LNCAP (cell line): ENCODE measurements at regions not wholly inside any gene's neighbourhood (a gene's known extent, or its start where the extent isn't known, plus 50 kb on each side); places are given as distances from the start of the nearest gene placed in this dataset.

Experiments
- TF ChIP-seq, protein P1 (sequence below): fragments of 450-650 bp; IDR thresholded peaks from 2 replicates; pipeline ENCODE4 v1.5.1; 2017; ENCODE audit warnings: mild to moderate bottlenecking

DNA sequence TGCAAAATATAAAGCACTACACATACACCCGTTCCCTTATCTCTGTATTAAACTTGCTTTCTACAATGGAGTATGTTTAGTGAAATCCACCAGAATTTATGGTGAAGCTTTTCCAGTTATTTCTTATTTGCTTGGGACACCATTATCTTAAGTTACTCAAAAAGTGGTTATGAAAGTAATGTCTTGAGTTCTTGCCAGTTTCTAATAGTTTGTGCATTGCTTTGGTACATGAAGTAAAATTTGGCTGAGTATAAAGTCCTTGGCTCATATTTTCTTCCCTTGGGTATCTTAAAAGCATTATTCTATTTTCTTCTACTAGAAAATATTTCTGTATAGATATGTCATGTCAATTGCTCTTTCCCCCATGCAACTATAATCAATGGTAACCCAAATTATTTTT, 85.2 kb downstream of the POLR1F start:
- TF ChIP-seq, protein P1, sequence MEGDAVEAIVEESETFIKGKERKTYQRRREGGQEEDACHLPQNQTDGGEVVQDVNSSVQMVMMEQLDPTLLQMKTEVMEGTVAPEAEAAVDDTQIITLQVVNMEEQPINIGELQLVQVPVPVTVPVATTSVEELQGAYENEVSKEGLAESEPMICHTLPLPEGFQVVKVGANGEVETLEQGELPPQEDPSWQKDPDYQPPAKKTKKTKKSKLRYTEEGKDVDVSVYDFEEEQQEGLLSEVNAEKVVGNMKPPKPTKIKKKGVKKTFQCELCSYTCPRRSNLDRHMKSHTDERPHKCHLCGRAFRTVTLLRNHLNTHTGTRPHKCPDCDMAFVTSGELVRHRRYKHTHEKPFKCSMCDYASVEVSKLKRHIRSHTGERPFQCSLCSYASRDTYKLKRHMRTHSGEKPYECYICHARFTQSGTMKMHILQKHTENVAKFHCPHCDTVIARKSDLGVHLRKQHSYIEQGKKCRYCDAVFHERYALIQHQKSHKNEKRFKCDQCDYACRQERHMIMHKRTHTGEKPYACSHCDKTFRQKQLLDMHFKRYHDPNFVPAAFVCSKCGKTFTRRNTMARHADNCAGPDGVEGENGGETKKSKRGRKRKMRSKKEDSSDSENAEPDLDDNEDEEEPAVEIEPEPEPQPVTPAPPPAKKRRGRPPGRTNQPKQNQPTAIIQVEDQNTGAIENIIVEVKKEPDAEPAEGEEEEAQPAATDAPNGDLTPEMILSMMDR = no peak

DNA sequence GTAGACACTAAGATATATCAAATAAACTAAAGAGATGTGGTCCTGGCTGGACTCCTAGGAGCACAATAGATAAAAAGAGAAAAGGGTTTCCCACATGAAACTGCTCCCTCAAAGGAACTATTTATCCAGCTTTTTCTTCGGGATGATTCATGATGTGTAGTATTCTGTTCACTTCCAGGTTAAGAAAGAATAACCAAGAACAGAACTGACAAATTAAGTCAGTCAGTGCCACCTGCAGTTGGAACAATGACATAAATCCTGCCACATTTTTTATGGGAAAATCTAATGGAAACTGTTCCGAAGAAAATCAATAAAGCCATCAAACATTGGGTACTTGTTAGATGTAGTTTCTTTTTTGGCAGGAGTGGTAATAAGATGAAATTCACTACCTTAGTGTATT, 87.1 kb downstream of the POLR1F start:
- TF ChIP-seq, protein P1 = no peak; the same call in 1 of the 2 replicates

DNA sequence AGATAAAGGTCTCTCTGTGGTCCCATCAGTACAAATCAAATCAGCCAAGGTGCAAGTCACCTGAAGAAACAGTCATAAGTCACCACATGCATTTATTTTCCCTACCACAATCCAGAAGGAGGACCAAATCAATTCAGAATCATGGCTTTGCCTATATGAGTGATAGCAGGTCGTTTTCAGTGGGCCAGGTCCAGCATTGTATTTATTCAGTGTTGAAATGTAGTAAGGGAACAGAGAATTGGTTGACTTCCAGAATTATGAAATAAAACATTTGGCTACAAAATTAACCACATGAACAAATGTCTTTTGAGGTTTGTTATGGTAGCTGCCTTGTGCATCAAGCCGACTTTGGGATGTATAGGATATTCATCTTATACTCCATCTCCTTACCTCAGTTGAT, 88.4 kb downstream of the POLR1F start:
- TF ChIP-seq, protein P1 = no peak

DNA sequence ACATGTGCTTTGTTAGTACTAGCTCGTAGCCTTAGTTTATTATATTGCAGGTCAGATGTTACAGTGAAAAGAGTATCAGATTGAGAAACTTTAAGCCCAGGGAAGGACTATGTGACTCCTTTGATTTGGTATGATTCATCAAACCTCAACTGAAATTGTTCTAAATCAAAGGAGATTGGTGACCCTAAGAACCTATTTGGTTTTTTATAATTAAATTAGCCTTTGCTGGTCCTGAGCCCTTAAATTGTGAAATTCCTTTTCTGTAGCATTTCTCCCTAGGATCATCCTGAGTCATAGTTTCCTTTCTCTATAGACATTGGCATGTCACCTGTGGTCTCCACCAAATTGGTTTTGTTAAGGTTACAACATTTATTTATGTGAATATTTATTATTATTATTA, 89.7 kb downstream of the POLR1F start:
- TF ChIP-seq, protein P1 = no peak

DNA sequence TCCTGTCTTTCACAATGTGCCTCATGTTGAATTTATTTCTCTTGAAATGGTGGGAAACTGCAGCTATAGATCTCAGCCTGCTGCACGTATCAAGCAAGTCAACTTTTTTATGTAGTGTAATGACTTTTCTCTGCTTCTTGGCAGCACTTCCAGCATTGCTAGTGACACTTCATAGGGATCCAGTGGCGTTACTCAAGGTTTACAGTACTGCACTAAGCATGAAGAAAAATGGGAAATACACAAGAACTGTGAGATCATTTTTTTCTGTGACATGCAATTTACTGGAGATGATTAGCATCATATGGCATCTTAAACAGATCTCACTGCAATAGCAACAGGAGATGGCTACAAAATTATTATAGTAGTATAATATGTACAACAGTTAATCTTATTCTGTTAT, 90.9 kb downstream of the POLR1F start:
- TF ChIP-seq, protein P1 = no peak

DNA sequence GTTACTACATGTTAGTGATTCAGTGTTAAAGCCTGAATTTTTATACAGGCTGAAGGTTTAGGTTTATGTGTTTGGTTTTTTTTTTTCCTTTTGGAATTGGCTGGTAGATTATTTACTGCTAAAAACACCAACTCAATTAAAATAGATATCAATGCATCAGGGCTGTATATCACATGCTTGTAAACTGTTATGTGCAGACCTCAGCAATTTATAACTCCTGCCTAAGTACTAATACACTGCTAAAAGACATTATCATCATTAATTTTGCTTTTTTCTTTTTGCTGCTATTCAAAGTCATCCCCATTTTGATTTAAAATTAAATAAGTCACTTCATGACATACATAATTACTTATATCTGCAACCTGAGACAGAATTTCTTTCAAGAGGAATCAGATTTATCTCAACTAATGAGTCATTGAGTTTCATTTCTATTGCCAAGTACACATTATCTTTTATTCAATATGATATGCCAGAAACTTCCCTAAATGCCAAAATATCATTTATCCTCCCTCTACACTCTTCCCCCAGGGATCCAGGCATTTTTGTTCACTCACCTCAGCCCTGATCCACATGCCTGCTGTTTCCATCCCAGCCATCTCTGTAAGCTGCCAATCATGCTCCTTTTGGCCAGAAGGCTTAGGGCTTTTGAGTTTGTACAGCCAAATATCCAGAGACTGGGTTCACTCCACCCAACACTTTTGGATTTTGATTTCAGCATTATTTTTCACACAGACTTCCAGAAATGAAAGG, 98.5 kb downstream of the POLR1F start:
- TF ChIP-seq, protein P1 = no peak

DNA sequence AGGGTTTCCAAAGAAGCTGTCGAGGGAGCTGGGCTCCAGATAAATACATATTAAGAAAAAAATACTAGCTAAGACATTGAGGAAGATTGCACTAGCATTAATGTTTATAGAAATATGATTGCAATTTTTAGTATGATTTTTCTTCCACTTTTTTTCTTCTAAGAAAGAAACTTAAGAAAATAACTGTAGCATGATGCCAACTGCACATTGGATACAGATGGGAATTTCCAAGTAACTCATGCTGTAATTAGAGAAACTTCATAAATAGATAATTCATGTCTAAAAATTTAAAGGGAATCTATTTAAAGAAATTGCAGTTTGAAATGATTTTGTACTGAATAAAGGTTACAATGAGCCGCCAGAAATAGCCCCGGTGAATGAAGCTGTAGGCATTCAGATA, 119.4 kb downstream of the POLR1F start:
- TF ChIP-seq, protein P1 = no peak

DNA sequence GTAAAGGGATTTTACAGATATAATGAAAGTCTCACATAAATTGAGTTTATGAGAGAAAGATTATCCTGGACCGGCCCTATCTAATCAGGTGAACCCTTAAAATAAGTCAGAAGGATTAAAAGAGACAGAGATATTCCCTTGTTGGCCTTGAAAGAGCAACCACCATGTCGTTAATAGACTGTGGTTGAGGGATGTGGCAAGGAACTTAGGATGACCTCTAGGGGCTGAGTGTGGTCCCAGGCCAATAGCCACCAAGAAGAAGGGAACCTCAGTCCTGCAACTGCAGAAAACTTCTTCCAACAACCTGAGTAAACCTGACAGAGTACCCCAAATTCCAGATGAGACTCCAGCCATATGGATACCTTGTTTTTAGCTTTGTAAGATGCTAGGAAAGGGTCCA, 121.5 kb downstream of the POLR1F start:
- TF ChIP-seq, protein P1 = no peak
